Neuronal stem cell (in vitro differentiated cells): ENCODE measurements at regions not wholly inside any gene's neighbourhood (a gene's known extent, or its start where the extent isn't known, plus 50 kb on each side); places are given as distances from the start of the nearest gene placed in this dataset.

Experiments used
- DNase-seq: peaks from one replicate; pipeline ENCODE4 v3.0.0-alpha.2; 2013; ENCODE audit warnings: low spot score
- H2AFZ ChIP-seq: one replicate; pipeline ENCODE4 v1.6.1; 2013; ENCODE audit warnings: mild to moderate bottlenecking, low read length, inconsistent platforms
- H2AK5ac ChIP-seq: 2 replicates; pipeline ENCODE4 v1.6.1; 2013; ENCODE audit warnings: low read depth, mild to moderate bottlenecking, inconsistent platforms, low read length, moderate library complexity, mixed read lengths
- H2BK120ac ChIP-seq: 2 replicates; pipeline ENCODE4 v1.6.1; 2013; ENCODE audit warnings: low read depth, mild to moderate bottlenecking, inconsistent platforms, low read length, moderate library complexity, mixed read lengths
- H2BK12ac ChIP-seq: one replicate; pipeline ENCODE4 v1.6.1; 2013; ENCODE audit warnings: low read length, inconsistent platforms
- H2BK15ac ChIP-seq: 2 replicates; pipeline ENCODE4 v1.6.1; 2013; ENCODE audit warnings: mild to moderate bottlenecking, low read length, inconsistent platforms, mixed read lengths
- H2BK5ac ChIP-seq: one replicate; pipeline ENCODE4 v1.6.1; 2013; ENCODE audit warnings: inconsistent platforms, mild to moderate bottlenecking, low read length, moderate library complexity
- H3K14ac ChIP-seq: one replicate; pipeline ENCODE4 v1.6.1; 2013; ENCODE audit warnings: low read length, inconsistent platforms
- H3K18ac ChIP-seq: 2 replicates; pipeline ENCODE4 v1.6.1; 2013; ENCODE audit warnings: low read length, inconsistent platforms
- H3K23ac ChIP-seq: 2 replicates; pipeline ENCODE4 v1.6.1; 2013; ENCODE audit warnings: low read depth, mild to moderate bottlenecking, mixed read lengths, low read length, inconsistent platforms; ENCODE audit not compliant: poor library complexity
- H3K27ac ChIP-seq: replicated peaks from 3 replicates; pipeline ENCODE4 v1.5.1; 2013; ENCODE audit warnings: low read length, inconsistent platforms
- H3K27me3 ChIP-seq, 3 experiments: 2 replicates each; pipeline ENCODE4 v1.6.1; 2013; ENCODE audit warnings: low read length in 3 of 3, mild to moderate bottlenecking in 2 of 3, inconsistent platforms in 1 of 3, low read depth in 1 of 3, mixed read lengths in 1 of 3, moderate library complexity in 1 of 3; ENCODE audit not compliant: control insufficient read depth in 3 of 3, insufficient read depth in 3 of 3
- H3K36me3 ChIP-seq, 2 donors: replicated peaks in 1 of 2; 2 replicates each; pipeline ENCODE4 v1.6.1; 2013; ENCODE audit warnings: low read length in 2 of 2; ENCODE audit not compliant: control insufficient read depth in 2 of 2, insufficient read depth in 2 of 2
- H3K4ac ChIP-seq: 2 replicates; pipeline ENCODE4 v1.6.1; 2013; ENCODE audit warnings: inconsistent platforms, mild to moderate bottlenecking, low read length, moderate library complexity
- H3K4me1 ChIP-seq, 2 donors: 1 replicate in 1 of 2; 2 replicates in 1 of 2; pipeline ENCODE4 v1.6.1; 2013; ENCODE audit warnings: low read length in 2 of 2, low read depth in 1 of 2; ENCODE audit not compliant: control insufficient read depth in 2 of 2, insufficient read depth in 1 of 2
- H3K4me2 ChIP-seq: one replicate; pipeline ENCODE4 v1.6.1; 2013; ENCODE audit warnings: mild to moderate bottlenecking, low read length, inconsistent platforms; ENCODE audit not compliant: insufficient read depth, poor library complexity, severe bottlenecking
- H3K4me3 ChIP-seq, 2 donors: 2 replicates each; pipeline ENCODE4 v1.5.1; 2013; ENCODE audit warnings: low read length in 2 of 2, mild to moderate bottlenecking in 2 of 2, inconsistent platforms in 1 of 2, moderate library complexity in 1 of 2
- H3K79me1 ChIP-seq: one replicate; pipeline ENCODE4 v1.6.1; 2013; ENCODE audit warnings: low read depth, mild to moderate bottlenecking, inconsistent platforms, low read length, moderate library complexity
- H3K9ac ChIP-seq: one replicate; pipeline ENCODE4 v1.6.1; 2013; ENCODE audit warnings: mild to moderate bottlenecking, low read depth, low read length, inconsistent platforms; ENCODE audit not compliant: poor library complexity
- H3K9me3 ChIP-seq, 2 donors: replicated peaks in 1 of 2; 2 replicates each; pipeline versions ENCODE3 to v1.6.1; 2013; ENCODE audit warnings: low read length in 2 of 2, mild to moderate bottlenecking in 2 of 2, inconsistent platforms in 1 of 2, low read depth in 1 of 2, mixed read lengths in 1 of 2, moderate library complexity in 1 of 2; ENCODE audit not compliant: control insufficient read depth in 2 of 2, insufficient read depth in 1 of 2
- H4K8ac ChIP-seq: one replicate; pipeline ENCODE4 v1.6.1; 2013; ENCODE audit warnings: low read depth, mild to moderate bottlenecking, inconsistent platforms, low read length, moderate library complexity
- H4K91ac ChIP-seq: one replicate; pipeline ENCODE4 v1.6.1; 2013; ENCODE audit warnings: low read length, low read depth, mild to moderate bottlenecking, inconsistent platforms; ENCODE audit not compliant: poor library complexity
- WGBS, 2 donors: extraction: QIAGEN DNeasy Blood & Tissue Kit; methylation state at CpG; one replicate each; pipeline ENCODE4 v1.1.7; 2013; ENCODE audit warnings: missing lambda C conversion rate in 2 of 2, mixed read lengths in 1 of 2; ENCODE audit not compliant: insufficient read length in 2 of 2, insufficient replicate concordance in 1 of 2; ENCODE audit errors: extremely low coverage in 2 of 2; 5-methylcytosine and 5-hydroxymethylcytosine counted together

DNA sequence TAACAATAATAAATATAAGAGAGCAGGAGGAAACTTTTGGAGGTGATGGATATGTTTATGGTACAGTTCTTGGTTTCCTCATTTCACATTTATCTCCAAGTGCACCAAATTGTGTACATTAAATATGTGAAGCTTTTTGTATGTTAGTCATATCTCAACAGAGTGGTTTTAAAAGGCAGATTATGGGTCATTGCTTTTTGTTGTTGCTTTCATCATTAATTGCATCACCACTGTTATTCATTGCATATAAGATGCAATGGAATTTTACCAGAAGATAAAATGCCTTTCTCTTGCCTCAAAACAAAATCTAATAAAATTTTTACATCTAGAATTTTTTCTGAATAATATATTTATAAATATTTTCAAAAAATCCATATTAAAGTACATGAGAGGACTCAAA lies 1198.9 kb upstream of the GBE1 start:
- Histone ChIP-seq H2BK5ac (no peak overlapping the region), H2BK15ac (no peak overlapping the region), H3K79me1 (no peaks in the 10 kb centered on the region), H2AFZ (no peak overlapping the region), H2BK12ac (no peak overlapping the region), H3K27me3 (no peaks in the 10 kb centered on the region), H3K4me3 (no peak overlapping the region), H3K4ac (no peak overlapping the region), H3K14ac (no peak overlapping the region), H3K23ac (no peak overlapping the region), H3K4me1 (peaks cover 0 to 2% of the 10 kb centered on the region in 2 donors), H3K18ac (no peak overlapping the region), H3K9me3 (no peaks in the 10 kb centered on the region), H3K4me2 (no peak overlapping the region), H3K9ac (no peak overlapping the region), H3K36me3 (no peaks in the 10 kb centered on the region), H2BK120ac (no peak overlapping the region), H4K91ac (no peak overlapping the region), H4K8ac (no peak overlapping the region), H3K27ac (no peak overlapping the region), H2AK5ac (no peak overlapping the region)
- DNase-seq = no peak

DNA sequence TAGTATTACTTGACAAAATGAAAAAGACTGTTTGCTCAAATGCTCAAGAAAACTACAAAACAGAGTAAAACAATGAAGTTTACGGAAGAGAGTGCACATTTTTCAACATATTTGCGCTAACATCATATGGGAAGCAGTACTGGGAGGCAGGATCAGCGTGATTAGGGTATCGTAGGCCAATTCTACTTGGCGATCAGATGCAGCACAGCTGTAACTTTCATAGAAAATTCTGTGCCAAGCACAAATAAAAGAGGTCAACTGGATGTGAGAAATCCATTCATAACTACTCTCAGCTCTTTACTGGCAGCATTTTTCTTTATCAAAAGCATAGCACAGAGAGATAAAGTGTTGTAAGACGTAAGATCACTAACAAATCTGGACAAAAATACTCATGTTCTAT lies 1196.3 kb upstream of the GBE1 start:
- no peak overlapping the region for H3K27ac ChIP-seq
- H3K27me3 ChIP-seq = no peaks in the 10 kb centered on the region
- H2BK12ac ChIP-seq = no peak overlapping the region
- no peaks in the 10 kb centered on the region for H3K79me1 ChIP-seq
- H2AK5ac ChIP-seq = no peak overlapping the region
- H3K4me1 ChIP-seq = no peaks in the 10 kb centered on the region
- no peak overlapping the region for H2BK120ac ChIP-seq
- H3K14ac ChIP-seq = no peak overlapping the region
- H2AFZ ChIP-seq = peak overlapping the region; percentile 33
- no peaks in the 10 kb centered on the region for H3K36me3 ChIP-seq
- no peak overlapping the region for H3K18ac ChIP-seq
- H3K9ac ChIP-seq = no peak overlapping the region
- no peaks in the 10 kb centered on the region for H3K9me3 ChIP-seq
- no peak overlapping the region for H3K4ac ChIP-seq
- no peak for DNase-seq
- no CpG with 5 or more reads among the region's 6 CpGs for WGBS, 2 donors
- H4K91ac ChIP-seq = no peak overlapping the region
- H2BK5ac ChIP-seq = no peak overlapping the region
- no peak overlapping the region for H3K4me3 ChIP-seq
- no peak overlapping the region for H3K23ac ChIP-seq
- no peak overlapping the region for H2BK15ac ChIP-seq
- no peak overlapping the region for H4K8ac ChIP-seq
- no peak overlapping the region for H3K4me2 ChIP-seq

DNA sequence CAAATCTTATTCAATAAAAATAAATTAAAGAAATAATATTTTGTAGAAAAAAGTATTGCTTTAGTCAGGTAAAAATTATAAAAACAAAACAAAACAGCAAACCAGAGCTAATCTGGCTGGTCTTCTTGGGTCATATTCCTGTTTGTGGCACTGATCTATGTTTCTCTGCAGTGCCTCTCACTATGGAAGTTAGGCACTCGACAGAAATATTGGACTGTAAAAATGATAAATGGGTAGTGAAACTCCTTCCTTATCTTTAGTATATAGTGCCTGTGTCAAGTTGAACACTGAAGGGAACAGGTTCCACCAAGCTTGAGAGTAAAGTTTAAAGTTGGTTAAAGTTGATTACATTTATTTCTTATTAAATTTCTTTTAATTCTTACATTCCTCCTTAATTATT lies 1195.6 kb upstream of the GBE1 start:
- no peak overlapping the region for H2BK15ac ChIP-seq
- no peak overlapping the region for H3K14ac ChIP-seq
- DNase-seq = no peak
- no peaks in the 10 kb centered on the region for H3K36me3 ChIP-seq
- H4K8ac ChIP-seq = no peak overlapping the region
- no peak overlapping the region for H2BK120ac ChIP-seq
- no peak overlapping the region for H2AFZ ChIP-seq
- H3K27me3 ChIP-seq = no peaks in the 10 kb centered on the region
- no peak overlapping the region for H3K4me3 ChIP-seq
- no peak overlapping the region for H3K4ac ChIP-seq
- no peak overlapping the region for H2BK12ac ChIP-seq
- no peak overlapping the region for H3K4me2 ChIP-seq
- H3K9ac ChIP-seq = no peak overlapping the region
- H3K27ac ChIP-seq = no peak overlapping the region
- H3K23ac ChIP-seq = no peak overlapping the region
- no peak overlapping the region for H2BK5ac ChIP-seq
- H3K4me1 ChIP-seq = no peaks in the 10 kb centered on the region
- WGBS, 2 donors = no CpG with 5 or more reads among the region's 1 CpG
- no peak overlapping the region for H2AK5ac ChIP-seq
- H3K18ac ChIP-seq = no peak overlapping the region
- H4K91ac ChIP-seq = no peak overlapping the region
- H3K79me1 ChIP-seq = no peaks in the 10 kb centered on the region
- H3K9me3 ChIP-seq = no peaks in the 10 kb centered on the region

DNA sequence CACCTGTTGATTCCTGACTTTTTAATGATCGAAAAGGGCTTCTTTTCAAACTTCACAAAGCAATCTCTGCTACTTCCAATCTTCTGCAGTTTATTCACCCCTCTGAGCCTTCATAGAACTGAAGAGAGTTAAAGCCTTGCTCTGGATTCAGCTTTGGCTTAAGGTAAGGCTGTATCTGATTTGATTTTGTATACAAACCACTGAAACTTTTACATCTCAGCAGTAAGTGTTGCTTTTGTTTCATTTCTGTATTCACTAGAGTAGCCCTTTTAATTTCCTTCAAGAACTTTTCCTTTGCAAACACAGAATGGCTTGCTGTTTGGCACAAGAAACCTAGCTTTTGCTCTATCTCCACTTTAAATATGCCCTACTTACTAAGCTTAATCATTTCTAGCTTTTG lies 1193.0 kb upstream of the GBE1 start:
- Histone ChIP-seq H3K4me3 (no peak overlapping the region), H3K79me1 (no peaks in the 10 kb centered on the region), H3K23ac (no peak overlapping the region), H3K4me2 (no peak overlapping the region), H4K8ac (no peak overlapping the region), H3K4ac (no peak overlapping the region), H3K14ac (no peak overlapping the region), H3K18ac (no peak overlapping the region), H2BK12ac (no peak overlapping the region), H2BK15ac (no peak overlapping the region), H3K36me3 (no peaks in the 10 kb centered on the region), H3K27me3 (no peaks in the 10 kb centered on the region), H2AFZ (no peak overlapping the region), H2AK5ac (no peak overlapping the region), H2BK5ac (no peak overlapping the region), H3K9me3 (no peaks in the 10 kb centered on the region), H3K27ac (no peak overlapping the region), H4K91ac (no peak overlapping the region), H3K9ac (no peak overlapping the region), H2BK120ac (no peak overlapping the region), H3K4me1 (no peaks in the 10 kb centered on the region)
- WGBS, 2 donors = no CpG with 5 or more reads among the region's 1 CpG
- DNase-seq = no peak
